DND-41 (cell line): ENCODE measurements at regions not wholly inside any gene's neighbourhood (a gene's known extent, or its start where the extent isn't known, plus 50 kb on each side); places are given as distances from the start of the nearest gene placed in this dataset.

Experiments
- ATAC-seq: fragments of 200-7000 bp; cut with Tn5 transposase; 3 replicates; pipeline ENCODE4 v1.9.1; 2021; ENCODE audit warnings: low read depth; ENCODE audit not compliant: insufficient read depth
- DNase-seq: peaks from one replicate; pipeline ENCODE4 v3.0.0-alpha.2; 2020
- H2AFZ ChIP-seq: 2 replicates; pipeline ENCODE4 v1.6.0; 2012; ENCODE audit warnings: low read depth, low read length
- H3K27ac ChIP-seq: 2 replicates; pipeline ENCODE4 v1.5.1; 2012; ENCODE audit warnings: low read length, inconsistent platforms
- H3K27me3 ChIP-seq: fragments of 200-600 bp; sonication (generic); 2 replicates; pipeline ENCODE4 v1.6.0; 2012; ENCODE audit warnings: low read length, mild to moderate bottlenecking, inconsistent platforms; ENCODE audit not compliant: insufficient read depth, poor library complexity
- H3K36me3 ChIP-seq: 2 replicates; pipeline ENCODE4 v1.5.1; 2012; ENCODE audit warnings: low read length, inconsistent platforms; ENCODE audit not compliant: insufficient read depth
- H3K4me1 ChIP-seq: 2 replicates; pipeline ENCODE4 v1.5.1; 2012; ENCODE audit warnings: mild to moderate bottlenecking, low read length; ENCODE audit not compliant: insufficient read depth
- H3K4me2 ChIP-seq: 2 replicates; pipeline ENCODE4 v1.6.0; 2012; ENCODE audit warnings: mild to moderate bottlenecking, moderate library complexity, low read length, inconsistent platforms; ENCODE audit not compliant: insufficient read depth
- H3K4me3 ChIP-seq, 2 experiments: fragments of 200-600 bp in 1 of 2; shearing (Covaris generic) in 1 of 2; 2 replicates each; pipeline ENCODE4 v1.5.1; 2012 to 2016; ENCODE audit warnings: inconsistent platforms in 2 of 2, low read length in 2 of 2, mild to moderate bottlenecking in 2 of 2, low read depth in 1 of 2, moderate library complexity in 1 of 2
- H3K79me2 ChIP-seq: 2 replicates; pipeline ENCODE4 v1.6.0; 2012; ENCODE audit warnings: low read length, inconsistent platforms; ENCODE audit not compliant: insufficient read depth
- H3K9ac ChIP-seq: 2 replicates; pipeline ENCODE4 v1.6.0; 2012; ENCODE audit warnings: low read depth, mild to moderate bottlenecking, inconsistent platforms, low read length, moderate library complexity
- H3K9me3 ChIP-seq: 2 replicates; pipeline ENCODE4 v1.5.1; 2012; ENCODE audit warnings: low read length, moderate library complexity, mild to moderate bottlenecking, inconsistent platforms; ENCODE audit not compliant: insufficient read depth, severe bottlenecking
- H4K20me1 ChIP-seq: 2 replicates; pipeline ENCODE4 v1.6.0; 2012; ENCODE audit warnings: low read length; ENCODE audit not compliant: insufficient read depth
- EZH2 ChIP-seq: IDR thresholded peaks from 3 replicates; pipeline ENCODE4 v1.6.1; 2012; ENCODE audit warnings: borderline replicate concordance, low read depth, mild to moderate bottlenecking, moderate library complexity, low read length, inconsistent platforms; ENCODE audit not compliant: severe bottlenecking
- TF ChIP-seq, protein P1 (sequence below): IDR thresholded peaks from 2 replicates; pipeline ENCODE4 v1.5.1; 2012; ENCODE audit warnings: borderline replicate concordance, low read length, moderate library complexity, mild to moderate bottlenecking; ENCODE audit not compliant: poor library complexity, severe bottlenecking; ENCODE audit errors: extremely low read depth

GRCh38 chr5:164060786-164061355 is 555.5 kb downstream of the MAT2B start:
- no peaks in the 10 kb centered on the region for H3K79me2 ChIP-seq
- H2AFZ ChIP-seq = no peak overlapping the region
- no peak overlapping the region for H3K4me3 ChIP-seq
- H3K4me1 ChIP-seq = no peaks in the 10 kb centered on the region
- ATAC-seq = no peak
- no peaks in the 10 kb centered on the region for H3K9me3 ChIP-seq
- no peaks in the 10 kb centered on the region for H4K20me1 ChIP-seq
- H3K36me3 ChIP-seq = no peaks in the 10 kb centered on the region
- no peak overlapping the region for H3K27ac ChIP-seq
- TF ChIP-seq, protein P1, sequence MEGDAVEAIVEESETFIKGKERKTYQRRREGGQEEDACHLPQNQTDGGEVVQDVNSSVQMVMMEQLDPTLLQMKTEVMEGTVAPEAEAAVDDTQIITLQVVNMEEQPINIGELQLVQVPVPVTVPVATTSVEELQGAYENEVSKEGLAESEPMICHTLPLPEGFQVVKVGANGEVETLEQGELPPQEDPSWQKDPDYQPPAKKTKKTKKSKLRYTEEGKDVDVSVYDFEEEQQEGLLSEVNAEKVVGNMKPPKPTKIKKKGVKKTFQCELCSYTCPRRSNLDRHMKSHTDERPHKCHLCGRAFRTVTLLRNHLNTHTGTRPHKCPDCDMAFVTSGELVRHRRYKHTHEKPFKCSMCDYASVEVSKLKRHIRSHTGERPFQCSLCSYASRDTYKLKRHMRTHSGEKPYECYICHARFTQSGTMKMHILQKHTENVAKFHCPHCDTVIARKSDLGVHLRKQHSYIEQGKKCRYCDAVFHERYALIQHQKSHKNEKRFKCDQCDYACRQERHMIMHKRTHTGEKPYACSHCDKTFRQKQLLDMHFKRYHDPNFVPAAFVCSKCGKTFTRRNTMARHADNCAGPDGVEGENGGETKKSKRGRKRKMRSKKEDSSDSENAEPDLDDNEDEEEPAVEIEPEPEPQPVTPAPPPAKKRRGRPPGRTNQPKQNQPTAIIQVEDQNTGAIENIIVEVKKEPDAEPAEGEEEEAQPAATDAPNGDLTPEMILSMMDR = no peak
- TF ChIP-seq EZH2 = no peak
- no peak for DNase-seq
- H3K4me2 ChIP-seq = no peak overlapping the region
- H3K27me3 ChIP-seq = no peaks in the 10 kb centered on the region
- no peak overlapping the region for H3K9ac ChIP-seq

GRCh38 chr5:164062304-164062703 is 556.9 kb downstream of the MAT2B start:
- Histone ChIP-seq H3K27me3 (no peaks in the 10 kb centered on the region), H3K9ac (no peak overlapping the region), H3K4me2 (no peak overlapping the region), H4K20me1 (no peaks in the 10 kb centered on the region), H3K9me3 (no peaks in the 10 kb centered on the region), H2AFZ (no peak overlapping the region), H3K27ac (no peak overlapping the region), H3K4me1 (no peaks in the 10 kb centered on the region), H3K4me3 (no peak overlapping the region), H3K79me2 (no peaks in the 10 kb centered on the region), H3K36me3 (no peaks in the 10 kb centered on the region)
- TF ChIP-seq EZH2 = no peak
- TF ChIP-seq, protein P1 = no peak
- DNase-seq (no peak), ATAC-seq (no peak)

DNA sequence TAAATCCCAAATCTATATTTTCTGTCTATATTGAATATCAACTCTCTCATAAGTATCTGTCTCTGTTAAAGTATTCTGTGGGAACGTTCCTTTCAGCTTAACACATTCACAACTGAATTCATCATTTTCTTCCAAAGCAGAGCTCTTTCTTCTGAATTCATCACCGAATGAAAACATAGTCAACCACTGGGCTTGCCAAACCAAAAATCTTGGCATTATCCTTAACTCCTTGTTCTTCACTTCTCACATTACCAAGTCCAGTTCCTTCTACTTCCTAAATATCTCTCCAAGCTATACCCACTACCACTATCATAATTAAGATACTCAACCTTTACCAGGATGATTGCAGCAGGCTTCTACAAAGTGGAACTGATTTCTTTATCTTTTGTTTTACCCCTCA is 559.8 kb downstream of the MAT2B start:
- Histone ChIP-seq H3K79me2 (no peaks in the 10 kb centered on the region), H3K4me3 (no peak overlapping the region), H3K4me1 (no peaks in the 10 kb centered on the region), H3K27me3 (no peaks in the 10 kb centered on the region), H3K4me2 (no peak overlapping the region), H3K36me3 (no peaks in the 10 kb centered on the region), H2AFZ (no peak overlapping the region), H3K27ac (no peak overlapping the region), H4K20me1 (no peaks in the 10 kb centered on the region), H3K9me3 (no peaks in the 10 kb centered on the region), H3K9ac (no peak overlapping the region)
- TF ChIP-seq EZH2 = no peak
- TF ChIP-seq, protein P1 = no peak
- no peak for DNase-seq
- no peak for ATAC-seq

GRCh38 chr5:164071671-164072070 is 566.3 kb downstream of the MAT2B start:
- no peaks in the 10 kb centered on the region for H3K9me3 ChIP-seq
- DNase-seq (no peak), ATAC-seq (no peak)
- H3K27me3 ChIP-seq = no peaks in the 10 kb centered on the region
- H3K4me3 ChIP-seq = no peak overlapping the region
- no peak overlapping the region for H3K4me2 ChIP-seq
- no peaks in the 10 kb centered on the region for H4K20me1 ChIP-seq
- H3K36me3 ChIP-seq = no peaks in the 10 kb centered on the region
- no peak overlapping the region for H3K27ac ChIP-seq
- no peak for TF ChIP-seq EZH2
- TF ChIP-seq, protein P1 = no peak
- H3K9ac ChIP-seq = no peak overlapping the region
- no peak overlapping the region for H2AFZ ChIP-seq
- H3K4me1 ChIP-seq = no peaks in the 10 kb centered on the region
- H3K79me2 ChIP-seq = no peaks in the 10 kb centered on the region
